GM12878 (cell line): ENCODE measurements at regions not wholly inside any gene's neighbourhood (a gene's known extent, or its start where the extent isn't known, plus 50 kb on each side); places are given as distances from the start of the nearest gene placed in this dataset.

Experiments used
- CREM ChIP-seq: IDR thresholded peaks from 2 replicates; pipeline ENCODE4 v1.6.1; 2014; ENCODE audit warnings: antibody characterized with exemption, low read depth
- MYB ChIP-seq: fragments of 150-350 bp; IDR thresholded peaks from 2 replicates; pipeline ENCODE4 v1.6.1; 2014; ENCODE audit warnings: mild to moderate bottlenecking, low read depth, low read length, borderline replicate concordance
- NFIC ChIP-seq: IDR thresholded peaks from 2 replicates; pipeline ENCODE4 v1.6.1; 2012; ENCODE audit warnings: low read depth, mild to moderate bottlenecking, inconsistent platforms, low read length, moderate library complexity
- POLR2AphosphoS5 ChIP-seq: IDR thresholded peaks from 2 replicates; pipeline ENCODE4 v1.6.1; 2011; ENCODE audit warnings: mild to moderate bottlenecking, low read length, inconsistent platforms
- TF ChIP-seq, protein P1 (sequence below), 3 experiments: IDR thresholded peaks in 2 of 3; conservative IDR thresholded peaks in 1 of 3; 2 replicates each; pipeline ENCODE4 v1.5.1; 2011; ENCODE audit warnings: low read depth in 3 of 3, low read length in 3 of 3, mild to moderate bottlenecking in 3 of 3, control low read depth in 2 of 3, moderate library complexity in 2 of 3, inconsistent platforms in 1 of 3, mixed read lengths in 1 of 3; ENCODE audit not compliant: control insufficient read depth in 2 of 3, insufficient read depth in 1 of 3; ENCODE audit errors: extremely low read depth in 1 of 3

DNA sequence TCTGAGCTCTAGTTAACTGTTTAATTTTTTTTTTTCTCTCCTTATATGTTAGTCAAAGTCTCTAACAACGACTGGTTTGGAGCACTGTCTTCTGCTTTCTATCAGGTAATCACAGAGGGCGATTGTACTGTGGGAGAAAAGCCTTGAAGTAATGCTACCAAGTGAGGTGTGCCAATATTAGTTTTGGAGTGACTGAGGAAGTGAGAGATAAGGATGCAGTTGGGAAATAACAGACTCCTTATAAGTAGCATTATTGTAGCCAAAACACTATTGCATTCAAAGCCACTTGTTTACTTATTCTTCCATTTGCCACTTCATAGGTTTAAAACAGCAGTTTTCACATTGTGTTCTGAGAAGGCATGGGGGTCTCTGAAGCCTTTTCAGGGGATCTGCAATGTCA lies 79.1 kb upstream of the SLC6A14 start:
- TF ChIP-seq MYB (no peak), CREM (no peak), NFIC (no peak), POLR2AphosphoS5 (no peak)
- TF ChIP-seq, protein P1, sequence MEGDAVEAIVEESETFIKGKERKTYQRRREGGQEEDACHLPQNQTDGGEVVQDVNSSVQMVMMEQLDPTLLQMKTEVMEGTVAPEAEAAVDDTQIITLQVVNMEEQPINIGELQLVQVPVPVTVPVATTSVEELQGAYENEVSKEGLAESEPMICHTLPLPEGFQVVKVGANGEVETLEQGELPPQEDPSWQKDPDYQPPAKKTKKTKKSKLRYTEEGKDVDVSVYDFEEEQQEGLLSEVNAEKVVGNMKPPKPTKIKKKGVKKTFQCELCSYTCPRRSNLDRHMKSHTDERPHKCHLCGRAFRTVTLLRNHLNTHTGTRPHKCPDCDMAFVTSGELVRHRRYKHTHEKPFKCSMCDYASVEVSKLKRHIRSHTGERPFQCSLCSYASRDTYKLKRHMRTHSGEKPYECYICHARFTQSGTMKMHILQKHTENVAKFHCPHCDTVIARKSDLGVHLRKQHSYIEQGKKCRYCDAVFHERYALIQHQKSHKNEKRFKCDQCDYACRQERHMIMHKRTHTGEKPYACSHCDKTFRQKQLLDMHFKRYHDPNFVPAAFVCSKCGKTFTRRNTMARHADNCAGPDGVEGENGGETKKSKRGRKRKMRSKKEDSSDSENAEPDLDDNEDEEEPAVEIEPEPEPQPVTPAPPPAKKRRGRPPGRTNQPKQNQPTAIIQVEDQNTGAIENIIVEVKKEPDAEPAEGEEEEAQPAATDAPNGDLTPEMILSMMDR (IDR thresholded peaks at IDR 0.05 in 2 of 3, conservative IDR thresholded peaks at IDR 0.05 in 1 of 3; ENCODE audit: control insufficient read depth in 2 of 3, extremely low read depth in 1 of 3, insufficient read depth in 1 of 3, low read depth in 3 of 3, low read length in 3 of 3), result no peak
